GM20431 (cell line): ENCODE measurements at regions not wholly inside any gene's neighbourhood (a gene's known extent, or its start where the extent isn't known, plus 50 kb on each side); places are given as distances from the start of the nearest gene placed in this dataset.

Experiments used
- in situ Hi-C: fragments of 300-500 bp; cut with MseI, MboI; formaldehyde crosslinking; loops from one replicate; pipeline ENCODE4 v1.15.0; 2020; ENCODE audit warnings: low sequenced_read_pairs; ENCODE audit not compliant: unreplicated experiment

DNA sequence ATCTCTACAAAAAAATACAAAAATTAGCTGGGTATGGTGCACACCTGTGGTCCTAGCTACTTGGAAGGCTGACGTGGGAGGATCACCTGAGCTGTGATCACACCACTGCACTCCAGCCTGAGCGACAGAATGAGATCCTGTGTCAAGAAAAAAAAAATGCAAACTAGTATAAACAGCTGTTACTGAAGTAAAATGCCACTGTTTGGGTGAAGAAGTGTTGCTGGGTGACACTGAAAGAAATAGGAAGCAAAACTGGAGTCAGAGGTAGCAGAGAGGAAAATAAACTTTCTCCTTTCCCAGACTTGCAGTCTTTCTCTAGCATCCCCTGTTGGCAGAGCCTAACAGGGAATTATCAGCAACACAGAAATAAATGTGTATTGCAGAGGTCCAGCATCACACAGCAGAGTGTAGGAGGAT is 241.2 kb upstream of the PREP start:
- in situ Hi-C loops: no loop called here

GRCh38 chr6:105642708-105643107 is 239.8 kb upstream of the PREP start:
- in situ Hi-C loops: no loop called here

DNA sequence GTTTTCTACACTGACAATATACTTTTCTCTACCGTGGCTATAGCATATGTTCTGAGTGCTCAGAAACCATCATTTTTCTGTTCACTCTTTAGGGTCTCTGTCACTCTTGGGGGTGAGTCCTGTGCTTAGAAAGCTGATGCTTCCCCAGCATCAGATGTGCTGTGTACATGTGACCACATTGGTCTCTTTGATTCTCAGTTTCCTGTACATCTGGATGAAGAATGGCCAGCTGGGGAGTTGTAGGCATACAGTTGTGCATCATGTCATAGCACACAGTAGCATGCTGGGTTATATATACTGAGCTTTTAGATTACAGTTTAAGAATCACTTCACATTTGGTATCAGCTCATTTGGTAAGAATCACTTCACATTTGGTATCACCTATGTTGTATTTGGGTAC is 238.6 kb upstream of the PREP start:
- in situ Hi-C loops: no loop called here

DNA sequence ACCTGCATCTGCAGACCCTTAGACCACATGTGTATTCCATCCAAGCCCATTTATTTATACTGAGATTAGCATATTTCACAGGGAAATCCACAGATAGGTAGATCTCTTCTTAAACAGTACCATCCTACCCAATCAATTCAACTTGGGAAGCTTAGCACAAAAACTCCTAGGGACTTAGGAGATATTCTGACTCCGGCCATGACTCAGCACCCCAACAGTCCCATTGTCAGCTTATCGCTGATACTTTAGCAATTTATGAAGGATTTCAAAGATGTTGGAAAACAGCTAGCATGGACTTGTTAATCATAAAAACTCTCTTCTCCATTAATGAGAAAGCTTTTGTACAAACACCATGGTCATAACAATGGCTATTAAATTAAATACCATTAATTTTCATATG is 236.2 kb upstream of the PREP start:
- in situ Hi-C loops: no loop called here

GRCh38 chr6:105633814-105634213 is 230.9 kb upstream of the PREP start:
- in situ Hi-C loops: no loop called here

GRCh38 chr6:105628156-105628860 is 225.4 kb upstream of the PREP start:
- in situ Hi-C loops: no loop called here

GRCh38 chr6:105626295-105627158 is 223.6 kb upstream of the PREP start:
- in situ Hi-C loops: no loop called here

DNA sequence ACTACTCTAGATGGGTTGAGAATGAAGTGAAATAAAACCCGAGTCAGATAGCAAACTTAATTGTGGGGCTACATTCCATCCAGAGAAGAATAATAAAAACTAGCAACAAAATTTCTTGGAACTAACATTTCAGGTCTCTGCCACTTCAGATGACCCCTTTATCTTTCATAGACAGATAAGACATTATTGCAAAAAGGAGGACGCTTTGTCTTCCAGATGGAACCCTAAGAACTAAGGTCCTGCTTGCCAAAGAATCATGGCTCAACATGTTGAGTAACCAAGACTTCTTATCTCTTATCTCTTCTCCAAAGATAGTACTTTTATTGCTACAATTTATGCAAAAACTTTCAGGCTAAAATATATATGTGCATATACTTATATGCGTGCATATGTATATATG is 221.1 kb upstream of the PREP start:
- in situ Hi-C loops: no loop called here

DNA sequence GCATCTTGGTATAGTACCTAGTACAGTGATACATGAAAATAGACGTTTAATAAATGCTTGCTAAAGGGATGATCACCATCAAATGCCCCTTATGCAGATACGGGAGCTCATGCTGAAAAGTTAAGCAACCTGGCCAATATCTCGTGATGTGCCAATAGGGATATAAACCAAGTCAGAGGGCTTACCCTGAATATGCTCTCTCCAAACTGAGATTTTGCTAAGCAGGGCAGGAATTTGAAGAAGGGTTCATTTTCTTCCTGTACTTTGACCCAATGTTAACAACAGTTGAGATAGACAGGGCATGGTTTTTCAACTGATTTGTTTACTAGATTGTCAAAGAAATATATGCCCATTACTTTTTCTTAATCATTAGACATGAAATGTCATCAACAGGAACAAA is 219.3 kb upstream of the PREP start:
- in situ Hi-C loops: no loop called here

DNA sequence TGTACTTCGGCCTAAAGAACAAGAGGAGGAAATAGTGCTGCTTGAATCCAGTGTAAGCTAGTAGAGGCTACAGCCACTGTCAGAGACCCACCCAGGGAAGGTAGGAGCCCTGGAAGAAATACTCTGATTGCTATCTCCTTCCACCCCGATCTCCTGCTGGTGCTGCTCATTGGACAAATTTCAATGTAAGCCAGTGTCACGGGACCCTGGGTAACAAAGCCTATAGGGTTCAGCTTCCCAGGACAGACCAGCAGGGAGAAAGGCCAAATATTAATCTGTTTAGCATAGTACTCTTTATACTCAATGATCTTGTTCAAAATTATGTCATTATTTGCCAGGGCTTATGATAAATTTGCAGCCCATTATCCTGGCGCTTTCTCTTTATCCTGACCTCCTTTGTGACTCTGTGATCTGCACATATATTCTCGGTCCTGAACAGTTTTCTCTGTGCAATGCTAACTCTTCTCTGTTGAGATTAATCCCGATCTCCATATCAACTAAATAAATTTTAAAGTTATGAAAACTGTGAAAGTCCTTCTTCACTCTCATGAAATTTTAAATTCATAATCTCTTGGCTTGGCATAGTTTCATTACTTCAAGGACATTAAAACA is 218.8 kb upstream of the PREP start:
- in situ Hi-C loops: no loop called here

DNA sequence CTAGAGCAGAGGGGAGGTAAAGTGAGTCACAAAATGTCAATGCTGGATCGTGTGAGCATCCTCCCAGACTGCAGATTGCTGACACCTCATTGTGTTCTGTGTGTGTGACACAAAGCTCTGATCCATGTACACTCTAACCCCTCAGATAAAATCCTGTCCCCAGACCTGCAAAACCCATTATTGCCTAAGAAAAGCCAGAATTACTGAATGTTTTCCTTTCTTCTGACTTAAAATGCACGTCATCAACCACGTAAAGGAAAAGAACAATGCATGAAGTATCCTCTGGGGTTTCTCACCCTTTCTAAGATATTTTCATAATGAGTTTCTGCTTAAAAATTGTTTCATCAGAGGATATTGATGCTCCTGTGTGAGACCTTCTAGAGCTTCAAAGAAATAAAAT is 218.0 kb upstream of the PREP start:
- in situ Hi-C loops: no loop called here

GRCh38 chr6:105619971-105620741 is 217.3 kb upstream of the PREP start:
- in situ Hi-C loops: no loop called here

GRCh38 chr6:105618247-105618646 is 215.4 kb upstream of the PREP start:
- in situ Hi-C loops: no loop called here

DNA sequence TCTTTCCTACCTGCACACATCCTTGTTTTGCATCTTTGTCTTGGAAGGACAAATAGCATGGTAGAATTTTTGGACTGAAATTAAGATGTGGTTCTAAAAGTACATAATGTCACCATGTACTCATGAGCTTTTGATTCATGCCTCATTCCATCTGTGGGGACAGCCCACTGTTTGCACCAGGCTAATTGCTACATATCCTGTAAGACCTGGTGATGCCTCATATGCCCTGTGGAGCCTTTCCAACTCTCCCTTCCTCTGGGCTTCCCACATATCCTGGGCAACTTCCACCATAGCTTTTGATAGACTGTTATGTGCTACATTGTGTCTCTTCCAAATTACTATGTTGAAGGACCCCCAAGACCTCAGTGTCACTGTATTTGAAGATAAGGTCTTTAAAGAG is 213.6 kb upstream of the PREP start:
- in situ Hi-C loops: no loop called here

DNA sequence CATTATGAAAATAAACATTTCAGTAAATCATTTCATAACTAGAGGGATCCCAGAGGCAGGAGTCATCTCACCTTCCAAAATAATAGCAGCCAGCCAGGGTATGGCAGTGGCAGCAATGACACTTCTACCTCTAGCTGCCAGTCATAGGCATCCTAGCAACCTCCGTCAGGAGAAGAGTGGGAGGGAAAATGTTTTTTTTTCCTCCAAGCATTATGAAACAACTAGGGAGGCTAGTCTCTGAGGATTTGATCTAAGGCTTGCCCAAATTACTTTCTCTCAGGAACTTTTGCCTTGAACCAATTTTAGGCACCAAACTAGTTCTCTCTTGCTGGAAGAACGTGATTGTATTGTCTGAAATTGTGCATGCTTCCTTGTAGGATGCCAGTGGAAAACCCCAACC is 208.7 kb upstream of the PREP start:
- in situ Hi-C loops: no loop called here

- in situ Hi-C loops: no loop called here
Measured at GRCh38 chr6:105609375-105609991, 206.6 kb upstream of the PREP start.

DNA sequence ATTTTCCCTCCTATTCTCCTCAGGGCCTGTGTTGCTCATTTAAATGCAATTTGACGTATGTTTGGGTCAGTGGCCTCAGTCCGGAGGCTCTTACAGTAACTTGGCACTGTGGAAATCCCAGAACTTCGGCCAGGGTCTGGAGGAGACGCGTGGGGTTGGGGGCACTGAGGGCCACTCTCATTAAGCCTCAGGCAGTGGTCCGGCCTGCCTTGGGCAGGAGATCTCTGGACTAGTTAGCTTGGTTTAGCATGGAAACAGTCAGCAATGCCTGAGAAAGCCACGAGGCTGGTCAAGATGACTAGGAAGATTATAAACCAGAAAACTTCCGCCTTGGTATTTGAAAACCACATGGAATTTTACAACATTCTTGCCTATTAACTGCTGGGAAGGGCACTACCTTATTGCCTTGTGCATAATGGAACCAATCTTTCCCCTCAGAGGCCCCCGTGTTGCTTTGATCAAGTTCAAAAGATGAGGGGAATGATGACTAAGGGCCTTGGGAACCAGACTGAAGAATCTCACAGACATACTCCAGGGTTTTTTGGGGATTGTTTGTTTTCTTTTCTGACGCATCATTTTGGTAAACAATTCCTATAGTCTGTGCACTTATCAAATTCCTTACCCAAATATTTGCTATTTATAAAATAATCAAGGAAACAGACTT is 206.0 kb upstream of the PREP start:
- in situ Hi-C loops: no loop called here

DNA sequence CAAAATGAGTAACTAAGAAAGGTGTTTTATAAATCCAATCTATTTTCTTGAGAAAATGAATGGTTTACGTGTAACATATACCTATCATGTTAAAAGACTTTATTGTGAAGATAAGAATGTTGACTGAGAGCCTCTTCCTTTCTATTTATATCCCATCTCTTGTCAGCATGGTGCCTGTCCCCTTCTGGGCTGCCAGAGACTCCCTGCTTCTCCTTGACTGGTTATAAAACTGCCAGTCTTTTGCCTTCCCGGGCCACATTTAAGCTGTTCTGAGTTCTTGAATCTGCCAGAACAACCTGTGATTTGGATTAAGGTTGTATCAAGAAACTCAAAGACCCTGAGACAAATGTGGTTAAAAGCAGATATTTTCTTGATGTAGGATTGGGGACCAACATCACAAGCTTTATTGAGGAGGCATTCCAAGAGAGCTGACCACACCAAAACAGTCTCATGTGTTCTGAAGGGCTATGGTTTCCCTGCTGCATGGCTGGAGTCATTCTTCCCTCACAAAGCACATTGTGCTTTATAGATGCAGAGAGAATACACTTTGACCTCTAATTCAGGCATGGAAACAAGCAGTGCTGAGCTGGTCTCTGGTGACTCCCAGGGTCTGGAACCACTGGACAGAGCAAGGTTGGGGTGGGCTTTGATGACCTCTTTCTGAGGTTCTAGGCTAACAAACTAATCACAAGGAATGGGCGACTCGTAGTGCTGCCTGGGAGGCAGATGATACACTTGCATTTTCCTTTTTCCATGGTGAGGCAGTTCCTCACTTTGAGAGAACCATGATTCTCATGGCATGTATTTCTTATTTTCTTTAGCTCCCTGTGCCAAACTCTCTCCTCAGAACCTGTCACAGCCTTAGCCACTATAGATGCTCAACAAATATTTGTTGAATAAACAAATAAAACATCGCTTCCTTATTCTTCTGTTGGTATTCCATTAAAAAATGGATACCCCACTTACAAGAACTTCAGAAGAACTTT is 205.0 kb upstream of the PREP start:
- in situ Hi-C loops: no loop called here
